KMS-11 (cell line): ENCODE measurements at regions not wholly inside any gene's neighbourhood (a gene's known extent, or its start where the extent isn't known, plus 50 kb on each side); places are given as distances from the start of the nearest gene placed in this dataset.

Source experiments
- H2AFZ ChIP-seq: fragments of 200-600 bp; sonication (generic); 2 replicates; pipeline ENCODE4 v1.6.1; 2016; ENCODE audit warnings: antibody characterized with exemption, mixed run types, low read depth
- H3K27ac ChIP-seq: fragments of 200-600 bp; sonication (generic); 2 replicates; pipeline ENCODE4 v1.6.1; 2016; ENCODE audit warnings: mild to moderate bottlenecking, mixed run types
- H3K27me3 ChIP-seq: fragments of 200-600 bp; sonication (generic); 2 replicates; pipeline ENCODE4 v1.6.1; 2017; ENCODE audit warnings: mild to moderate bottlenecking, low read depth, mixed run types, moderate library complexity; ENCODE audit not compliant: insufficient read depth
- H3K36me3 ChIP-seq: fragments of 200-600 bp; sonication (generic); 2 replicates; pipeline ENCODE4 v1.6.1; 2017; ENCODE audit warnings: mild to moderate bottlenecking, mixed run types; ENCODE audit not compliant: insufficient read depth
- H3K4me1 ChIP-seq: fragments of 200-600 bp; sonication (generic); 2 replicates; pipeline ENCODE4 v1.6.1; 2016; ENCODE audit warnings: mild to moderate bottlenecking, low read depth, mixed run types; ENCODE audit not compliant: poor library complexity, severe bottlenecking
- H3K4me2 ChIP-seq: fragments of 200-600 bp; sonication (generic); 2 replicates; pipeline ENCODE4 v1.7.0; 2016; ENCODE audit warnings: mild to moderate bottlenecking, mixed run types
- H3K4me3 ChIP-seq: fragments of 200-600 bp; sonication (generic); IDR thresholded peaks from 2 replicates; pipeline ENCODE4 v1.6.1; 2017; ENCODE audit warnings: low read depth, low read length, mixed read lengths; ENCODE audit not compliant: insufficient read depth
- H3K79me2 ChIP-seq: fragments of 200-600 bp; sonication (generic); 2 replicates; pipeline ENCODE4 v1.6.1; 2016; ENCODE audit warnings: low read depth, mixed run types; ENCODE audit not compliant: insufficient read depth
- H3K9ac ChIP-seq: fragments of 200-600 bp; sonication (generic); 2 replicates; pipeline ENCODE4 v1.6.1; 2016; ENCODE audit warnings: mild to moderate bottlenecking, mixed run types
- H4K20me1 ChIP-seq: fragments of 200-600 bp; sonication (generic); 2 replicates; pipeline ENCODE4 v1.6.1; 2016; ENCODE audit warnings: mild to moderate bottlenecking, mixed run types; ENCODE audit not compliant: insufficient read depth
- CTCF ChIP-seq: fragments of 200-600 bp; sonication (generic); conservative IDR thresholded peaks from 2 replicates; pipeline ENCODE4 v1.6.1; 2017; ENCODE audit warnings: low read depth, mild to moderate bottlenecking, antibody characterized with exemption, low read length, moderate library complexity, mixed read lengths

GRCh38 chr2:66233981-66234380, 200.9 kb upstream of the MEIS1 start:
- no peaks in the 10 kb centered on the region for H3K79me2 ChIP-seq
- H3K27ac ChIP-seq: no peak overlapping the region
- H4K20me1 ChIP-seq: no peaks in the 10 kb centered on the region
- H3K9ac ChIP-seq: no peak overlapping the region
- no peak for TF ChIP-seq CTCF
- H3K4me1 ChIP-seq: no peaks in the 10 kb centered on the region
- no peak overlapping the region for H3K4me2 ChIP-seq
- H3K27me3 ChIP-seq: no peaks in the 10 kb centered on the region
- no peak overlapping the region for H3K4me3 ChIP-seq
- H2AFZ ChIP-seq: no peak overlapping the region
- H3K36me3 ChIP-seq: no peaks in the 10 kb centered on the region

GRCh38 chr2:66228128-66228547, 206.8 kb upstream of the MEIS1 start:
- Histone ChIP-seq H3K79me2 (no peaks in the 10 kb centered on the region), H3K27ac (no peak overlapping the region), H2AFZ (no peak overlapping the region), H3K4me3 (no peak overlapping the region), H3K9ac (no peak overlapping the region), H4K20me1 (no peaks in the 10 kb centered on the region), H3K36me3 (no peaks in the 10 kb centered on the region), H3K27me3 (no peaks in the 10 kb centered on the region), H3K4me2 (no peak overlapping the region), H3K4me1 (no peaks in the 10 kb centered on the region)
- TF ChIP-seq CTCF: no peak

GRCh38 chr2:66217039-66217585, 217.8 kb upstream of the MEIS1 start:
- H3K27me3 ChIP-seq: no peaks in the 10 kb centered on the region
- no peaks in the 10 kb centered on the region for H3K79me2 ChIP-seq
- no peak for TF ChIP-seq CTCF
- no peaks in the 10 kb centered on the region for H3K36me3 ChIP-seq
- H3K4me3 ChIP-seq: no peak overlapping the region
- H3K27ac ChIP-seq: no peak overlapping the region
- H3K9ac ChIP-seq: no peak overlapping the region
- no peaks in the 10 kb centered on the region for H3K4me1 ChIP-seq
- H4K20me1 ChIP-seq: no peaks in the 10 kb centered on the region
- H3K4me2 ChIP-seq: no peak overlapping the region
- no peak overlapping the region for H2AFZ ChIP-seq

- Histone ChIP-seq H3K79me2 (no peaks in the 10 kb centered on the region), H2AFZ (no peak overlapping the region)
Measured at GRCh38 chr2:66212749-66213148, 222.2 kb upstream of the MEIS1 start.

More at GRCh38 chr2:66212749-66213148, 222.2 kb upstream of the MEIS1 start:
- Histone ChIP-seq H3K36me3 (no peaks in the 10 kb centered on the region), H3K27ac (no peak overlapping the region), H3K4me3 (no peak overlapping the region), H3K9ac (no peak overlapping the region), H3K27me3 (no peaks in the 10 kb centered on the region), H4K20me1 (no peaks in the 10 kb centered on the region), H3K4me1 (no peaks in the 10 kb centered on the region), H3K4me2 (no peak overlapping the region)
- no peak for TF ChIP-seq CTCF
